HG02678 (cell line): ENCODE measurements at regions not wholly inside any gene's neighbourhood (a gene's known extent, or its start where the extent isn't known, plus 50 kb on each side); places are given as distances from the start of the nearest gene placed in this dataset.

ENCODE experiments used
- ATAC-seq: cut with Tn5 transposase; IDR thresholded peaks from one replicate; pipeline ENCODE4 v1.9.1; 2021; ENCODE audit warnings: mild to moderate bottlenecking, moderate library complexity; ENCODE audit not compliant: unreplicated experiment

DNA sequence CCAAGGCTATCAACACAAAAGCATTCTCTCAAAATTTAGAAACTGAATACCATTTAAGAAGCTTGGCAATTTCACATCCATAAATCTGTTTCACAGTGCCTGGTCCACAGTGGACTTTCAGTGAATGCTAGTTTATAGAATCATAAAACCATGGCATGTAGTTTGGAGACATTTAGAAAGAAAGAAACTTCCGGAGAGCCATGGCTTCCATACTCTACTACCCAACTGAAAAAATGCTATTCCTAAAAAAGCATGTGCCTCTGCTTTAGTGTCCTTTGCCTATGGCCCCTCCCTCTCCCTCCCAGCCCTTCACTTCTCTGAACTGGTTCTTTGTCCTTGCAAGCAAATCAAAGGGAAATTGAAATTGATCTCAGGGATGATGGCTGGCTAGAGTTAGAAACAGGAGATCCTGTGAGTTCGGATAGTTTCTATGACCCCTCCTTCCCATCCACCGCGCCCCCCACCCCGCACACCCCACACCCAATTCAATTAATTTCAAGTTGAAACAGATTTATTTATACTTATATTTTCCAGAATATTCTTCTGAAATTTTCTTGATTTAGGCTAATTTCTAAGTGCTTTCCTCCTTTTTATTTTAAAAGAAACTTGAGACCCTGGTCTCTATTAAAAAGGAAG lies 248.3 kb downstream of the TRIB2 start:
- no peak for ATAC-seq

DNA sequence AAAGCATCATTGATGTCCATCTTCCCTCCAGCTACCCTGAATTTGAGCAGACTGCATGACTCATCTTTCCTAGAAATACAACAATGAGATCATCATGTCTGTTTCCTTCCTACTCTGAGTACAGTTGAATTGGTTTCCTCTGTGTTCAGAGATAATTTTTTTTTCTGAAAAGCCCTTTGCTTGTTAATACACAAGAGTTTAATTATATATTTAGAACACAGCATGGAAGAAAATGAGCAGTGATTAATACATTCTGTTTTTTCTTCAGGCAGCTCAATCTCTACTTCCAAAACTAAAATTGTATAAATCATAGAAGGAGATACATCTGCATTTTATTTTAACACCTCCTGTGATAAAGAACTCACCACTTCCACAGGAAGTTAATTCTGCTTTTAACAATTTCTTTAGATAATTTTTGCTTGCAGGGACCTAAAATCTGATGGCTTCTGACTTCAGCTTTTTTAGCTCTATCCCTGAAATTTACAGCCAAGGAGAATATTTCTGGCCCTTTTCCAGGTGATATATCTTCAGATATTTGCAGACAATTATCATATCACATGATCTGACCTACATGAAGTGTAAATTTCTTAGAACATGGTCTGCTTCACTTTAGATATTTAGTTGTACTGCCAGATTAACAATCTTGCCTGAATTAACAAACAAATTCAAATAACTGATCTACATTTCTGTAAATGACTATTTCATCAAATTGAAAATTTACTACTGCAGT lies 249.0 kb downstream of the TRIB2 start:
- ATAC-seq, result no peak

GRCh38 chr2:12967804-12968203 lies 251.1 kb downstream of the TRIB2 start:
- no peak for ATAC-seq

DNA sequence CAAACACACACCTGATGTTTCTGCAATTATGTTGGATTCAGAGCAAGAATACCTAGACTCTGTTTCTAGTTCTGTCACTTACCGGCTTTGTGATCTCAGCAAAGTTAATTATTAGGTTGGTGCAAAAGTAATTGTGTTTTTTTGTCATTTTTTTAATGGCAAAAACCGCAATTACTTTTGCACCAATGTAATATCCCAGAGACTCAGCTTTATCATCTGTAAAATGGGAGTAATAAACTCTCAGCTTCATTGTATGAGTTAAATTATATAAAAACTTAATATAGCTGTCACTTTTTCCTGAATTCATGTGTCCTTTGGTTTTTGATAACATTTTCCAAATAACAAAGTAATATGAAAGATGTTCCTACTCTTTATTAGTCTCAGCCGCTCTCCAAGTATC lies 251.7 kb downstream of the TRIB2 start:
- ATAC-seq, result no peak

- no peak for ATAC-seq
Observed at GRCh38 chr2:12970861-12971260, 254.1 kb downstream of the TRIB2 start.

- no peak for ATAC-seq
Observed at GRCh38 chr2:12971581-12972365, 255.0 kb downstream of the TRIB2 start.

- ATAC-seq, result no peak
Observed at GRCh38 chr2:12978066-12978835, 261.5 kb downstream of the TRIB2 start.

DNA sequence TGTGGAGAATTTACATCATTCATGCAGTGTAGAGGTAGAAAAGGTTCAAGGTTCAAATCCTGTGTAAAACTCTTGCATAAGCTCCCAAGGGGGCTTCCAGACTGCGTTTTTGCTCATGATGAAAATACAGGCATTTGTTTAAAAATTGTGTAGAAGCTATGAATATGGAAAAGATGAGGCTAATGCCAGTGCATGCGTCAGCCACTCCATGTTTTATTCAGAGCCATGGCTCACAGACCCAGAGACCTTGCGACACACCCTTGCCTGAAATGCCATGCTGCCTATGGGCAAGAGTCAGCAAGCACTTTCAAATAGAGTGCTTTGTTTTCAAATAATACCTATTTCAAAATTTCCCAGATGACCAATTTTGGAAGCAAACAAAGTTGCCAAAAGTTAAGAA lies 262.3 kb downstream of the TRIB2 start:
- ATAC-seq, result no peak

DNA sequence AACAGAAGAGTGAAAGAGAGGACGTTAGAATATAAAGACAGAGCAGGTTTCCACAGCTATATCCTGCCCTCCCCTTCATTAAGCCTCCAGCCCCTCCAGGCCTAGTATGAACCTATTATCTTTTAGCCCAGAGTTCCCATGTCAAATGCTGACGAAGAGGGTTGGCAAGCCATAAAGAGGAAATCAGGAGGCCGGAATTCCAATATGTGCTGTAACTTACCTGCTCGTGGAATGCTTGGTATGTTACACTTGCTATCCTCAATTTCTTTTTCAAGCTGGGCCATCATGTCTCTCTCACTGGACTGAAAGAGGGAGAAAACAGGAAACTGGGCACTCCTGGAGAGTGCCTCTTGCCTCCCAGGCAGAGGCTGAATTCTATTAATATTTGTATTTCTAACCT lies 264.1 kb downstream of the TRIB2 start:
- no peak for ATAC-seq

- ATAC-seq, result no peak
Observed at GRCh38 chr2:12982149-12982584, 265.4 kb downstream of the TRIB2 start.

GRCh38 chr2:12987246-12987645 lies 270.5 kb downstream of the TRIB2 start:
- ATAC-seq, result no peak

DNA sequence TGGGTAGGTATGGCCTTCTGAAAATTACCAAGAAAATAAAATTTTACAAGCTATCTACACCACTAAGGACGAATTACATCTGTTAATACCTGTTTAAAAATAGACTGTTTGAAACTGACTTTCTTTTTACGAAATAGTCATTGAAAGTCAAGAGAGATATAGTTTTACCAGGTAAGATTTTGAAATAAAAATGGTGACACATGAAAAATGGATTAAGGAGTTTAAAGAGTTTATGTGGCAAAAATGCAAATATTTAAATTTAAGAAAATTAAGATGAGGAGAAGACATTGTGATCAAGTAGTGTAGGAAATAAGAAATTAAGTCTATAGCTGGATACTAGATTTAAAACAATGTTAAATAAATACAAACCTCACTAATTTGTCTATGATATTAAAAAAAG lies 271.5 kb downstream of the TRIB2 start:
- no peak for ATAC-seq

DNA sequence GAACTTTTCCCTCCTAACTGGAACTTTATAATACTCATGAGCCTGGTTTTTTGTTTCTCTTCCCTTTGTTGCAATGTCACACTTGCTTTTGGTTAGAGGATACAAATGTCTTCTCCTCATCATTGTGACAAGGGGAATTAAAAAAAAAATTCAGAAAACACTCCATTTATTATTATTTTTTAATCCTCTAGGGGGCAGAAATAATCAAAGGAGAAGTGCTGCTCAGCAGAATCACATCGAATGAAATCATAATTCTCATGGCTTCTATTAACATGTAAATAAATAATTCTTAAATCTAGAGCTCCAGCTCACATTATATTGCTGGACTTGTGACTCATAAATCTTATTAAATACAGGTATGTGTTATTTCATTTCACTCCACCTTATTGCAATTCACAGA lies 273.8 kb downstream of the TRIB2 start:
- ATAC-seq, result no peak

DNA sequence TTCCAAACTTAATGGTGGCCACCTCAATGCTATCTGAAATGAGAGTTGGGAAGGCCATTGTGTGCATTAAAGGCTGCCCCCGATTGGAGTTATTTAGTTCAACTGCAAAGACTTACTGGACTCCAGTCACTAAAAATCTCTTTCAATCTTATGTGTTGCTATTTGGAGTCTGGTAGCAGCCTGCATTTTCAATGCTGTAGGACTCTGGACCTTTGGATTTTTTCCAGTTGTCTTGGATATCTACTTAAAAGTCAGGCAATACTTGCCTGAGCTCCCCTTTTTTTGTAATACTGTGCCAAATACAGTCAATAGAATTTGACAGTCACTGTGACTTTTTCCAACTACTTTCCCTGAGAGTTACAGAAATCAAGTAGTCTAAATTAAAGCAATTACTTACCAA lies 281.9 kb downstream of the TRIB2 start:
- ATAC-seq, result no peak

DNA sequence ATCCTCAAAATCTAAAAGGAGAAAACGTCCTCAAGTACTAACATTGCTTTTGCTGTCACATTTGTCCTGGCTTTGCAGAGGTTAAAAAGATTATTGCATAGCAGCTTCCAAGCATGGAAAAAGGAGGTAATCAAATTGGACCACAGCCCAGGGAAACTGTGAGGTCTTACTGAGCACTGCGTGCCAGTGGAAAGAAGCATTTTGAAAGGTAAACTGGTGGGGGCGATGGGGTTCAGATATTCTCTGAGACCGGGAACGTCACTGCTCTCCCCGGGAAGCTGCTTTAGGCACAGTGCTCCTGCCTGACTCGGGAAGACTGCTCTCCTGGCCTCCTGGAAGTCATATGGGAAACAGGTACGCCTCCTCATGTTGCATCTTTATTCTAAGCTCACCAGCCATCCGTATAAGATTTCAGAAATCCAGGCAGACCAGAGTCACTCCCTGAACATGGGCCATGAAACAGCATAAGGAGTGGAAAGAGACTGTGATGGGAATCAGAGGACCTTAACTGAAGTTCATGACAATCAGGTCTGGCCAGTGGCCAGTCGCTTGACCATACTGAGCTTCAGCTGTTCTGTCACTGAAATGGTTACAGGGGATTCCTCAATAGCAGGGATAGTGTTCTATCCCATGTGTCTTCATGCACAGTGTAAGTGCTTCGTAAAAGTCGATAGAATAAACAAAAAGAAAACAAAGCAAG lies 284.1 kb downstream of the TRIB2 start:
- ATAC-seq, result no peak

DNA sequence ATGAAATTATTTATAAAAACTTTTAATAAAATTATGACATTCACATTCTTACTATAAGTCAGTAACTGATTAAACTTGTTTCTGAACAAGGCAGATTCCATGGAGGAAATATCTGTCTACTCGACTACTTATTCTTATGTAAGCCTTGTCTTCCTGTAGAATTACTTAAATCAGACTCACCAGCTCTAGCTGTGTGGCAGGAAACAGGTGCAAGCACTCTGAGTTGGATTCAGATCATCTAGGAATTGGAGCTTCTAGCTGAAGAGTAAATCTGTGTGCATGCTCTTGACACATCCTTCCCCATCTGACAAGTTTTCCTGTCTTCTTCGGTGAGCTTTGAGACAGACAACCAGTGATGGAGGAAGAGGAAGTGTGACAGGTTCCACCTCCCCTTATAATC lies 284.7 kb downstream of the TRIB2 start:
- no peak for ATAC-seq

DNA sequence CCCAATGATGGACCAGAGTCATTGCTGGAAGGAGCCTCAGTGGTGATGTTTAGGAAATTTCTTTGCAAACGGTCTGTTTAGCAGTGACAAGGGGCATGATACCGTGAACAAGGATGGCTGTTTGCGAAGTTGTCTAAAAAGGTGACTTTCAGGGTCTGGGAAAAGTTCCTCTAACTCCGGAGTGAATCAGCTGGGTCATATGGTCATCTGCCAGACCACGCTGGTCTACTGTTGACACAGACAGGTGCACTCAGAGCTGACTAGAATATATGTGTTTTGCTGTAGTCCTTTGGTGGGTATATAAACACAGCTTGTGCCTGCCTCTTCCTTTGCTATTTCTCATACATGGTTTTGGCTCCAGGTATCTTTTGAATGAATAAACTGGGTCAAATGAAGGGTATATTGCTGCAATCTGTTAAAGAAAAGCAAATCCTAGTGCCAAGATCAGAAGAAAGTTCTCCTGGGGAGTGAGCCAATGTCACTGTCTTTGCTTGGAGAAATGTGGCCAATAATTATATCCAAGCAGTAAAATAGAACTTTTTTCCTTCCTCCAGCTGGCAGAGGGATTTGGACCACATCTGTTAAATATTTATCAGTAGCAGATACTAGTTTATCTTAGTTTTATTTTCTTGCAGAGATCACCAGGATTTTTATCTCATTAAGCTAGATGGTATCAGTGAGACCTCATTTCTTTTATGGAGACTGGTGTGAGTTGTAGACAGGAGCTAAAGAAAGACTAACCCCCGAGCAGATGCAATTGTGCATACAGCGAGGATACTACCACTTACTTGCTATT lies 286.0 kb downstream of the TRIB2 start:
- no peak for ATAC-seq

GRCh38 chr2:13003500-13003899 lies 286.8 kb downstream of the TRIB2 start:
- no peak for ATAC-seq

GRCh38 chr2:13005048-13005447 lies 288.3 kb downstream of the TRIB2 start:
- no peak for ATAC-seq
